ENCODE measurements at regions not wholly inside any gene's neighbourhood (a gene's known extent, or its start where the extent isn't known, plus 50 kb on each side); places are given as distances from the start of the nearest gene placed in this dataset.

DNA sequence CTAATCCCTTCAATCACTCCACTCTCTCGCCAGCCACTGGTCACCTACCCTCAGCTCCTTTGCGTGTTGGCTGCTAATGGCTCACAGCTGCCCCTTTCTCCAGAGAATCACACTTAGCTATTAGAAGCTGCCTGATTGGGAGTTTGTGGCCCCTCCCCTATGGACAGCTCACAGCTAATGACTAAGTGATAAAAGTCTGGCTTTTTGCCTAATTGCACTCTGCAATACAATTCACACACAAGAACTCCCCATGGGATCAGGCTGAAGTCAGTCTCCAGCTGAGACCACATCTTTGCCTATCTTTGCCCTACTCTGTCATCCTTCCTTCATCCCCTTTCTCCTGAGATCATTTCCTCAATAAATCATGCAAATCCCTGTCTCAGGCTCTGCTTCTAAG lies 701.9 kb upstream of the RAB6C start:
- DNase-seq (ENCODE audit: low spot score in 2 of 2), result no peak
- 48 to 51% methylated on average over 2 of the region's 2 CpGs for WGBS, 2 donors
- Histone ChIP-seq H3K36me3 (no peaks in the 10 kb centered on the region), H3K4me3 (no peak overlapping the region), H3K4me1 (no peaks in the 10 kb centered on the region), H3K9me3 (peaks cover 0 to 5% (median 0%) of the 10 kb centered on the region in 4 donors), H3K27me3 (no peaks in the 10 kb centered on the region), H3K27ac (no peak overlapping the region)
- no peak for TF ChIP-seq CTCF (IDR thresholded peaks at IDR 0.05)
- no peak for TF ChIP-seq EP300 (IDR thresholded peaks at IDR 0.05)
- TF ChIP-seq POLR2A (IDR thresholded peaks at IDR 0.05), result no peak

DNA sequence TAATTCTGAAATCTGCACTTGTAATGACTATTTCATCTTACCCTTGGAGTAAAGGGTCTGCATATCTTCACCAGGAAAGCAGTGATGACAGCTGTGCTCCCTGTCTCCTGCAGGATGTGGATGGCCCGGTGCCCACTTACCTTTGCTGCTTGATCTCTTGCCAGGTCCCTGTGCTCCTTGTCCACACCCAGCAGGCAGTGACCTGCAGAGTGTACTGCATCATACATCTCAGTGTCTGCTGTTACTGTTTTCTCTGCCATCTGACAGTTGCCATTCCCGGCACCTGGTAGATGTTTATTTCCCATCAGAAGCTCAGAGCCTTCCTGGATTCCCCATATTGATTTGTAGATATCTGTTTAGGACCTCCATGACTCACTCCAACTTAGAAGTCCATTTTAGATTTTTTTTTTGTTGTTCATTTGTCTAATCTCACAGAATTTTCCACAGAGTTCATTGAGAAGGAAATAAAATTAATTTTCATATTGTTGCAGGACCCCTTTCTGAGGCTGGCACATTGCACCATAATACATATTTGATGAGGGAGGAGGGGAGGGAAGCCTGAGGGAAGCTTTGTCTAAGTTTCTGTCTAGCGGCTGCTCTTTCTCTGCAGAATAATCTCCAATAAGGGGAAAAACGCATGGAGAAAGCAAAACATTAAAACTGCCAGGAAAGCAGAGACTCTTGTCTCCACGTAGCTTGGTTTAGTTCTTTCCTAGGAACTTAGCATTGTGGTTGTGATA lies 697.5 kb upstream of the RAB6C start:
- Histone ChIP-seq H3K27me3 (no peaks in the 10 kb centered on the region), H3K27ac (no peak overlapping the region), H3K36me3 (no peaks in the 10 kb centered on the region), H3K4me3 (no peak overlapping the region), H3K4me1 (no peaks in the 10 kb centered on the region), H3K9me3 (peaks cover 0 to 5% (median 0%) of the 10 kb centered on the region in 4 donors)
- WGBS, 2 donors, result 51 to 56% methylated on average over 5 of the region's 5 CpGs
- no peak for DNase-seq (ENCODE audit: low spot score in 2 of 2)
- TF ChIP-seq POLR2A (IDR thresholded peaks at IDR 0.05), result no peak
- TF ChIP-seq EP300 (IDR thresholded peaks at IDR 0.05), result no peak
- TF ChIP-seq CTCF (IDR thresholded peaks at IDR 0.05), result no peak

- H3K27me3 ChIP-seq, result no peaks in the 10 kb centered on the region
- no peak overlapping the region for H3K27ac ChIP-seq
- peaks cover 0 to under 1% (median 0%) of the 10 kb centered on the region in 4 donors for H3K9me3 ChIP-seq
- no peak for TF ChIP-seq POLR2A (IDR thresholded peaks at IDR 0.05)
- no peak for TF ChIP-seq CTCF (IDR thresholded peaks at IDR 0.05)
- no peak for TF ChIP-seq EP300 (IDR thresholded peaks at IDR 0.05)
- no peak overlapping the region for H3K4me3 ChIP-seq
- no peak for DNase-seq (ENCODE audit: low spot score in 2 of 2)
- H3K36me3 ChIP-seq, result no peaks in the 10 kb centered on the region
- no peaks in the 10 kb centered on the region for H3K4me1 ChIP-seq
Measured at GRCh38 chr2:129285012-129285411, 694.5 kb upstream of the RAB6C start.

DNA sequence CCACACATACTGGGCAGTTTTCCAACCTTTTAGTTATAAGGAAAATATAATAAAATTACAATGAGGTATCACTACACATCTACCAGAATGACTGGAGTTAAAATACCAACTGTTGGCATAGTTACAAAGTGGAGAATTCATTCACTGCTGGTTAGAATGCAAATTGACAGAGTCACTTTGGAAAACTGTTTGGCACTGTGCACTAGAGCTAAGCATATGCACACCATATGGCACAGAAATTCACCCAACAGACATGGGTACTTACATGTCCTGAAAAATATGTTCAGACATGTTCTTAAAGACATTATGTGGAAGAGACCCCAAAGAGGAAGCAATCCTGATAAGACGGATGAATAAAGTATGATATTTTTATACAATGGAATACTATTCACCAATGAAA lies 686.1 kb upstream of the RAB6C start:
- H3K27ac ChIP-seq, result no peak overlapping the region
- 0% methylated on average over 1 of the region's 1 CpG for WGBS, 2 donors
- no peaks in the 10 kb centered on the region for H3K36me3 ChIP-seq
- TF ChIP-seq CTCF (IDR thresholded peaks at IDR 0.05), result no peak
- TF ChIP-seq EP300 (IDR thresholded peaks at IDR 0.05), result no peak
- no peak for TF ChIP-seq POLR2A (IDR thresholded peaks at IDR 0.05)
- H3K27me3 ChIP-seq, result no peaks in the 10 kb centered on the region
- H3K4me1 ChIP-seq, result no peaks in the 10 kb centered on the region
- H3K4me3 ChIP-seq, result no peak overlapping the region
- no peak for DNase-seq (ENCODE audit: low spot score in 2 of 2)
- peaks cover 0 to 9% (median 0%) of the 10 kb centered on the region in 4 donors for H3K9me3 ChIP-seq

- Histone ChIP-seq H3K4me3 (no peak overlapping the region), H3K4me1 (peaks cover 0 to 6% (median 0%) of the 10 kb centered on the region in 4 donors), H3K27ac (no peak overlapping the region), H3K36me3 (no peaks in the 10 kb centered on the region), H3K9me3 (peaks cover 0 to 9% (median 0%) of the 10 kb centered on the region in 4 donors), H3K27me3 (no peaks in the 10 kb centered on the region)
- DNase-seq (ENCODE audit: low spot score in 2 of 2), result no peak
- 79 to 82% methylated on average over 4 of the region's 4 CpGs for WGBS, 2 donors
- no peak for TF ChIP-seq EP300 (IDR thresholded peaks at IDR 0.05)
- no peak for TF ChIP-seq POLR2A (IDR thresholded peaks at IDR 0.05)
- TF ChIP-seq CTCF (IDR thresholded peaks at IDR 0.05), result no peak
Measured at GRCh38 chr2:129296396-129296795, 683.1 kb upstream of the RAB6C start.
